Spinal cord (tissue), 9 donors: ENCODE measurements at regions not wholly inside any gene's neighbourhood (a gene's known extent, or its start where the extent isn't known, plus 50 kb on each side); places are given as distances from the start of the nearest gene placed in this dataset.
"Not testable (repeated sequence)": the region's sequence is repeated elsewhere in the genome, so short reads cannot be mapped to it uniquely, and the experiment has no call there.

Experiments used
- DNase-seq, 6 donors: peaks; one replicate each; pipeline versions ENCODE4 v3.0.0 to v3.0.0-alpha.2; 2013 to 2015; ENCODE audit warnings: low spot score in 6 of 6, low read depth in 4 of 6
- H3K27ac ChIP-seq: one replicate; pipeline ENCODE4 v1.5.1; 2013; ENCODE audit warnings: low read depth, low read length, control low read depth
- H3K27me3 ChIP-seq: one replicate; pipeline ENCODE4 v1.6.1; 2013; ENCODE audit warnings: low read length; ENCODE audit not compliant: control insufficient read depth, insufficient read depth
- H3K36me3 ChIP-seq: one replicate; pipeline ENCODE4 v1.6.1; 2013; ENCODE audit warnings: low read length; ENCODE audit not compliant: control insufficient read depth, insufficient read depth
- H3K4me1 ChIP-seq: one replicate; pipeline ENCODE4 v1.6.1; 2013; ENCODE audit warnings: low read length; ENCODE audit not compliant: control insufficient read depth, insufficient read depth
- H3K4me3 ChIP-seq: one replicate; pipeline ENCODE4 v1.5.1; 2013; ENCODE audit warnings: low read depth, low read length, control low read depth
- H3K9me3 ChIP-seq: one replicate; pipeline ENCODE4 v1.6.1; 2013; ENCODE audit warnings: low read length; ENCODE audit not compliant: control insufficient read depth, insufficient read depth
- WGBS: methylation state at CpG from one replicate; pipeline ENCODE4 v1.1.5; 2013; ENCODE audit warnings: missing lambda C conversion rate; ENCODE audit not compliant: insufficient coverage; 5-methylcytosine and 5-hydroxymethylcytosine counted together
- donor health status: healthy.

GRCh38 chr3:198146559-198147164 is 186.6 kb downstream of the LMLN start:
- H3K4me1 ChIP-seq, H3K4me3 ChIP-seq, DNase-seq, H3K9me3 ChIP-seq, H3K27me3 ChIP-seq, H3K27ac ChIP-seq, H3K36me3 ChIP-seq: not testable (repeated sequence)
- 67% methylated on average over 1 of the region's 9 CpGs for WGBS

GRCh38 chr3:198147213-198147612 is 187.2 kb downstream of the LMLN start:
- H3K27me3 ChIP-seq, H3K27ac ChIP-seq, DNase-seq, H3K4me1 ChIP-seq, H3K36me3 ChIP-seq, H3K4me3 ChIP-seq, H3K9me3 ChIP-seq: not testable (repeated sequence)
- WGBS, result no CpG with 5 or more reads among the region's 3 CpGs

- 15% methylated on average over 2 of the region's 6 CpGs for WGBS
- H3K27ac ChIP-seq, H3K36me3 ChIP-seq, H3K4me3 ChIP-seq, H3K27me3 ChIP-seq, H3K4me1 ChIP-seq, H3K9me3 ChIP-seq: not testable (repeated sequence)
- DNase-seq, result peak in 1 of 6 donors; percentile 27
These were observed 188.0 kb downstream of the LMLN start for GRCh38 chr3:198147993-198148392.

- not testable (repeated sequence) for H3K9me3 ChIP-seq, H3K4me1 ChIP-seq, H3K4me3 ChIP-seq, H3K36me3 ChIP-seq, H3K27me3 ChIP-seq, H3K27ac ChIP-seq
- no CpG with 5 or more reads among the region's 5 CpGs for WGBS
- peak in 1 of 6 donors; percentile 2 for DNase-seq
These were observed 189.9 kb downstream of the LMLN start for GRCh38 chr3:198149904-198150303.

GRCh38 chr3:198151867-198152266 is 191.8 kb downstream of the LMLN start:
- not testable (repeated sequence) for H3K4me1 ChIP-seq, H3K36me3 ChIP-seq, H3K9me3 ChIP-seq, DNase-seq, H3K4me3 ChIP-seq, H3K27me3 ChIP-seq, H3K27ac ChIP-seq
- WGBS, result no CpG with 5 or more reads among the region's 4 CpGs

- not testable (repeated sequence) for H3K4me1 ChIP-seq, DNase-seq, H3K9me3 ChIP-seq, H3K4me3 ChIP-seq, H3K36me3 ChIP-seq, H3K27me3 ChIP-seq, H3K27ac ChIP-seq
- WGBS, result no CpG with 5 or more reads among the region's 7 CpGs
These were observed 195.8 kb downstream of the LMLN start for GRCh38 chr3:198155771-198156170.

- not testable (repeated sequence) for H3K27ac ChIP-seq, H3K9me3 ChIP-seq, H3K36me3 ChIP-seq, H3K4me3 ChIP-seq, H3K27me3 ChIP-seq, H3K4me1 ChIP-seq, DNase-seq
- WGBS, result no CpG with 5 or more reads among the region's 42 CpGs
These were observed 197.3 kb downstream of the LMLN start for GRCh38 chr3:198157231-198157868.

- H3K4me3 ChIP-seq, H3K9me3 ChIP-seq, H3K27ac ChIP-seq, DNase-seq, H3K27me3 ChIP-seq, H3K4me1 ChIP-seq, H3K36me3 ChIP-seq: not testable (repeated sequence)
- no CpG with 5 or more reads among the region's 12 CpGs for WGBS
These were observed 198.0 kb downstream of the LMLN start for GRCh38 chr3:198158007-198158406.

GRCh38 chr3:198167339-198168039 is 207.5 kb downstream of the LMLN start:
- H3K9me3 ChIP-seq, H3K4me3 ChIP-seq, H3K27me3 ChIP-seq, H3K27ac ChIP-seq, H3K36me3 ChIP-seq, H3K4me1 ChIP-seq: not testable (repeated sequence)
- DNase-seq, result peak in 3 of 6 donors; percentile 15 to 40 (median 31)
- no CpG with 5 or more reads among the region's 17 CpGs for WGBS

GRCh38 chr3:198170781-198171180 is 210.8 kb downstream of the LMLN start:
- not testable (repeated sequence) for DNase-seq, H3K4me3 ChIP-seq, H3K36me3 ChIP-seq, H3K27me3 ChIP-seq, H3K27ac ChIP-seq, H3K4me1 ChIP-seq, H3K9me3 ChIP-seq
- WGBS, result no CpG with 5 or more reads among the region's 1 CpG
